GM19328 (cell line): ENCODE measurements at regions not wholly inside any gene's neighbourhood (a gene's known extent, or its start where the extent isn't known, plus 50 kb on each side); places are given as distances from the start of the nearest gene placed in this dataset.

Source experiments
- ATAC-seq: cut with Tn5 transposase; IDR thresholded peaks from one replicate; pipeline ENCODE4 v1.9.1; 2021; ENCODE audit warnings: mild to moderate bottlenecking, moderate library complexity; ENCODE audit not compliant: unreplicated experiment

DNA sequence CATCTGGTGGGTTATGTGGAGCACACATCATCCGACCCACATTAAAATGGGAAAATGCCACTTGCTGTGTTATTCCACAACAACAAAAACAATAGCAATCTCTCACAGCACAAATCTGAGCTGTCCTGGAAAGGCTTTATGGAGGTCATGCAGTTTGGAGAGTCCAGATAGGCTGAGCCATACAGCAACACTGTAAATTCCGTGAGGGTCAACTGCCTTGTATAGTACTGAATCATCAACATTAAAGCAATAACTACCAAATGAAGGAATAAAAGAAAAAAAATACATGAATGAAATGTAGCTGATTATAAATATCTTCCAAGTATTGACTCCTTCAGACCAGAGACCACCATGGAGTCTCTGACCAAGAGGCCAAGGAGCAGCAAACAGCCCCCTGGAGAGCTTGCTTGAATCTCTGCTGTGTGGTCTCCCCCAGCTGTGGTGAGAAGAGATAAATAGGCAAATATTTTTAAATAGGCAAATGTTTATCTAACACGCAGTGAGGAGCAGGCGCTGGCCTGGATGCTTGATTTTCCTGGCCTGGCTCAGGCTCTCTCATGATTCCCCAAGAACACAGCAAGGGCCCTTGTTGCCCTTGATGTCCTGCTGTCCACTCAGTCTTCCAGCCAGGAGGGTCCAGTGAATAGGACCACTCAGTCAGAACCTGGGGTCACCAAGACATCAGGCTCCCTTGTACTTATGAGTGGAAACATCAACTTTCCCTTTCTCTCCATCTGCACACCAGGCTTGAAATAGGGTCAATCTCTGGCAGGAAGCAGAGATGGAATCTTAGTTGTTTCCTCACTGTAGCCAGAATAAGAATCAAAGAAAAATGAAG, 1021.3 kb downstream of the XPNPEP1 start:
- no peak for ATAC-seq

DNA sequence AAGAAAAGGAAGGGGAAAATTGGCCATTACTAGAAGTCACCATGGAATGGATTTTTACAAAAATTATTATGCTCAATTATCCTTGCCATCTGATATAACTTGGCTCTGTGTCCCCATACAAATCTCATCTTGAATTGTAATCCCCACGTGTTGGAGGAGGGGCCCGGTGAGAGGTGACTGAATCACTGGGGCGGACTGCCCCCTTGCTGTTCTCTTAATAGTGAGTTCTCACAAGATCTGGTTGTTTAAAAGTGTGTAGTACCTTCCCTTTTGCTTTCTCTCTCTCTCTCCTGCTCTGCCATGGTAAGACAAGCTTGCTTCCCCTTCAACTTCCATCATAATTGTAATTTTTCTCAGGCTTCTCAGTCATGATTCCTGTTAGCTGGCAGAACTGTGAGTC, 1023.6 kb downstream of the XPNPEP1 start:
- ATAC-seq, result no peak

DNA sequence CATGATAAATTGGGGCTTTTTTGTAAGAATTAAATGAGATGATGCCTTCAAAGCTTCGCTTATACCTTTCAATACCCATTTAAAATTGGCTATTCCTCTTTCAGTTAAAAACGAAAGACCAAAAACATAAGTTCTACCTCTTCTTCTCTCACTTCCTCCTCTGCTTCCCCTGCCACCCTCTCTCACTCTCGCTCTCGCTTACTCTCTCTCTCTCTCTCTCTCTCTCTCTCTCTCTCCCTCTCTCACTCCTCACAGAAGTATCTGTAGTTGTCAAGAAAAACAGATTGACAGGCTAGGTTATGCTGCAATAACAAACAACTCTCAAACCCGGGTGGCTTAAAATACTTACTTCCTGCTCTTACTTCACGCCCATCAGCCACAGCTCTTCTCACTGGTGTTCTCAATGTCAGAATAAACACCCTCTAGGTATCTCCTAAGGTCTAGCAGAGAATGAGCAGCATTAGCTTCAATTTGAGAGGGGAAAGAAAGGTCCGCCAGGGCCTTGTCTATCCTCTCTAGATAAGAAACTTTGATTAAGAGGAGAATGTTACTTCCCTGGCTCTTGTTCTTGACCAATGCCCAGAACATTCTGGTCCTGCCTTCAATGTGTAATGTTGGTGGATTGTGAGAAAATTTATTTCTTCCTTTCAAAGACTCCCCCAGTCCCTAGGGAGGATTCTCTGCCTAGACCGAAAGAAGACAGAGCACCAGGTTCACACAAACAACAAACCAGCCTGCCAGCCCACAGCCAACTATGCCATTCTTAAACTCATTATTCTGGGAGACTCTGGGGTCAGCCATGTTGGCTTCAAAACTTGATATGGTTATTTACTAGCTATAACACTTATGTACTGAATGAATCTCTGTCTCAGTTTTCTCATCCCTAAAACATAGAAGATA, 1028.7 kb downstream of the XPNPEP1 start:
- peak; percentile 87 for ATAC-seq

DNA sequence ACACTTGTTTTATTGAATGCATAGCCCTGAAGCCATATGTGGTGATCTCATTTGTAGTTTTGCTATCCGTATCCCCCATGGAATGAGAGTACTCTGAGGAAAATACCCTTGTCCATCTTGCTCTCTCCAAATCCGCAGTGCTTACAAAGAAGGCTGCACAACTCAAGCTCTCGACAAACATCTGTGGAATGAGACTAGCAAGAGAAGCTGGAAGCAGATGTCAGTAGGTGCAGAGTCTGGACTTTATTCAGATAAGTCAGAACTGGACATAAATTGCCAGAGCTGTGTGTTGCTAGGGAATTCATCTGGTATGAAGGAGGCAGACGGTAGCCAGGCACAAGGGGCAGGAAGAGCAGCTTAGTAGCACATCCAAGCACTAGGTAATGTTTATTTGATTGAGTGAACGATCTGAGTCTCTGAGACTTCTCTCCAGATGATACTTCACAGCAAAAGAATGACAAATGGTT, 1046.2 kb downstream of the XPNPEP1 start:
- ATAC-seq, result no peak

DNA sequence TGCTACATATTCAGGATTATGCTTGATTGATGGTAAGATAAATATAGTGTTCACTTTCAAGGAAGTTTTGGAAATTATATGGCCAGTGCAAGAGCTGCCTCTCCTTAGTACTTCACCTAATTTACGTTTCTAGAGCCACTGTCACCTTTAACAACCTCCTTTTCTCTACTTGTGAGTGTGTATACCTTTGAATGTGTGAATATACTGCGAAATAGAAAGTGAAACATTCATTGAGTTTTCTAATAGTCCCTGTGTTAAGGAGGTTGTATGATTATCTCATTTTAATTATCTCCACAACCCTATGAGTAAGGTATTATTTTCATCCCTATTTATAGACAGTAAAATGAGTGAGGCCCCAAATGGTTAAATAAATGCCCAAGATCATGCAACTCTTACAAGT, 1050.5 kb downstream of the XPNPEP1 start:
- ATAC-seq, result no peak

DNA sequence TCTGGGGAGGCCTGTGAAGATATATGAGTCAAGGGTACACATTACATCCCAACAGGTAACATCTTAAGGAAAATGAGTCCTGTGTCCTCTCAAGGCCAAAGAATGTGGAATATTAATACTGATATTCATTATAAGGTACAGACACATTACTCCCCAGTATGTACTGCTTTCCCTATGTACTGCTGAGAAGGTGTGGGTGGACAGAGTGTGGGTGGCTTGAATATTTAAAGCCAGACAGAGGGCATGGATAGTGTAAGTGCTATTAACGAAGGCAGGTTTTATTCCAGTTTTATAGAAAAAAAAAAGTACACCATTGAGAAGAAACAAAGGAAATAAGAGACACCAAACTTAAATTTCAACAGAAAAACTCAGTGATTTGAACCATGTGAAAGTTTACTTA, 1054.4 kb downstream of the XPNPEP1 start:
- no peak for ATAC-seq

DNA sequence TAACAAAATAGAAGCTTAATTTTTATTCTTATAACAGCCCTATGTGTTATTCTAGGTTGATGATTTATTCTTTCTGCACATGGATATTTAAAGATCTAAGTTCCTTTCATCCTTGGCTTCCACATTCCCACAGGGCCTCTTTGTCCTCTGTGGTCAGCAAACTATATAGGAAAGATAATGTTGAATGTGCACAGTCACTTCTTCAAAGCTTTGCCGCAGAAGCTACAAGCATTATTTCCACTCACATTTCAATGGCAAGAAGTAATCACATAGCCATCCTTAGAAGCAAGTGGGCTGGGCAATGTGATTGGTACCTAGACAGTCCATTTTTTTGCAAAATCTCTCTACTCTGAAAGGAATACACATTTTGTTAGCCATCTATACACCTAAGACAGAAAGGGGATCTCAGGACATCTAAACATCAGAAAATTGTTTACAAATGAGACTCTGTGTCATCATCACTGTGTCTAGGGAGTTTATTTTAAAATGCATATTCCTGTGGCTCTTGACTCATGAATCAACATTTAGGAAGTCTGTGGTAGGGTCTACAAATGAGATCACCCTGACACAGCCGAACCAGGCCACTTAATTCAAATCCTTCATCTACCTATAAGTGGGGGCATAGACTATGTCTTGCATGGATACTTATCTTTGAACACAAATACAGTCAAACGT, 1060.5 kb downstream of the XPNPEP1 start:
- no peak for ATAC-seq

DNA sequence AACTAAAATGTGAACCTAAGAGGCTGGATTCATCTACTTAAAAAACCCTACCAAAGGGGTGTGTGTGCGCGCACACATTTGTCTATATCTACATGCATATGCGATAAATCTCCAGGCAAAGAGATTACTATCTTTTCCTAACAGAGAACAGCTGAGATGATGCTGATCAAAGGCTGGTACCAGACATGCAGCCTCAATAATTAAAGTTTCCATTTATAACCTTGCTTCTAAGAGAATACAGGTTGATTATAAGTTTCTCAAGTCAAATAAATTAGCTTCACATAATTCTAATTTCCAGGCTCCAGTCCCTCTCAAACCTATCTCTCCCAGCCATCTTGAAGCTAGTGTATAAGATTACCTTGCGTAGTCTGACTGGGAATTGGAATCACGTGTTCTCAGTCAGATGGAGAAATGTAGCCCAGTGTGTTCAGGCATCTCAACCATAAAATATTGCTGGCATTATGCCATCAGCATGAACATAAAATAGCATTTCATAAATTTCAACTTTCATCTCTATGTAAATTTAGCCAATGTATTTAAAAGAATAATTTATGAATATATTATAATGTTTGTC, 1062.0 kb downstream of the XPNPEP1 start:
- no peak for ATAC-seq

DNA sequence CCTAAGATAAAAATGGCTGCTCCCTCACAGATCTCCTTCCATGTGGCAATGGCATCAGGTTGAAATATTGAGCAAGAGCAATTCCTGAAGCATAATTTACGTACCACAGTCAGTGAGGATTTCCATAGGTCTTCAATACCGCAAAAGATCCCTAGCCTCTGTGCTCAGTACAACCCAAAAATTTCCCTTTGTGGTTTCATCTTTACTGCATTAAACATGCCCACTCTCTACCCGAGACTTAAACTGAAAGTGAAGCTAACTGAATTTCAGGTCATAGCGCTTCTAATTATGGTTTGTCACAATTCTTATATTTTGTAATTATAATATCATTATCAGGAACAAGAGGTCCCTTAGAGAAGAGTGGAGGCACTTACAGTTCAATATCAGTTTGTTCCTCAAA, 1071.1 kb downstream of the XPNPEP1 start:
- peak; percentile 54 for ATAC-seq

DNA sequence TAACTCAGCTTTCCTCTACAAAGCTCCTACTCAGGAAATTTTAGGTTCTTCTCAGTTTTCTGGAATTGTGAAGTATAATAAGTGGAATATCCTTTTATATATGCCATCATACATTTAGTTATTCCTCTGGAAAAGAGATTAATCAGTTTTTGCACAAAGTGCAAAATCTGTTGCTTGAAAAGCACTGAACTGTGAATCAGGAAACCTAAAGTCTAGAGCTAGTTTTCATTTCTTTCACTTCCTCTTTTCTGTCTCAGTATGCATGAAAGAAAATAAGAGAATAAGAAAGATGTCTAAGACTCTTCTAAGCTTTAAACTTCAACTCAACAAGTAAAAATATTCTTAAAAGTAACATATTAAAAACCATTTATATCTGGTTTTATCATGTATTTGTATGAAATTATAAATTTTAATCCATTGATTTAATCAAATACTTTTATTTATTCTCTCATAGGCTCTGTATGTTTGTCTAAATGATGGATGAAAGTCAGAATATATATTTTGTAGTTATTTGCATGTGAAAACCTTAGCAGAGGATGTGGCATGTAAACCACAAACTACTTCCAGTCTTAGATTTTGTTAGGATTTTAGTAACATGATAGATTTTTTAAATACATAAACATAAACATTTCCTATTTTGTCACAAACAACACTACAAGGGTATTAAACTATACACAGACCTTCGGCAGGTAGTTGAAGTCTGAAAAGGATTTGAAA, 1073.0 kb downstream of the XPNPEP1 start:
- peak; percentile 89 for ATAC-seq

DNA sequence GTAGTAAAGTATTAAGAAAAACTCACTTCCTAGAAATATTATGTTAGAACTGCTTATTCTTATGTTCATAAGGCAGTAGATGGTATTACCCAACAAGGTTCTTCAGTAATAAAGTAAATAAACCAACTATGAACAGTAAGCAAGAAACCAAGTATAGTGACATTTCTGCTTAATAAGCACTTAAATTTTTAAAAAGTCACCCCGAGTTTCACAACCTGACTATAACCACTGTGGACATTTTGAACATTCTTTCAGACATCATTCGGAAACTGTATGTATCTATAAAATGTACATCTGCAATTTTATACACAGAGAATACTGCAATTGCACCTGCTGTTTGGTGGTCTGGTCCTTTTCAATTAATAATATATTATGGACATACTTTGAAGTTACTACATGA, 1073.6 kb downstream of the XPNPEP1 start:
- no peak for ATAC-seq

DNA sequence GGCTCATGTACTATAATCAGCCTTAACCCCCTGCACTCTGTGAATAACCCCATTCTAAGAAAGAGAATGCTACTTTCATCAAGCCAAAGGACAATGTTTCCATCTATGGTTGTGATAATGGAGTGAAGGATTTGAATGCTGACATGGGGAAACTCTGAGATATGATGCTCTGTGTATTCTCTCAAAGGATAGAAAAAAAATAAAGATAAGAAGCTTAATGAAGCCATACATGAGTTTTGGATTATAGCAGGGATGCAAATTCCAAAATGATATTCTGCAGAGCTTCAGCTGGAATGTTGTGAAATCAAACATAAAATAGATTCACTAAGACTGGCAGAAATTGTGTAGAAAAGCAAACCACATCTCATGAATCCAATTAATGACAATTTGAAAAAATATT, 1074.1 kb downstream of the XPNPEP1 start:
- ATAC-seq, result no peak

DNA sequence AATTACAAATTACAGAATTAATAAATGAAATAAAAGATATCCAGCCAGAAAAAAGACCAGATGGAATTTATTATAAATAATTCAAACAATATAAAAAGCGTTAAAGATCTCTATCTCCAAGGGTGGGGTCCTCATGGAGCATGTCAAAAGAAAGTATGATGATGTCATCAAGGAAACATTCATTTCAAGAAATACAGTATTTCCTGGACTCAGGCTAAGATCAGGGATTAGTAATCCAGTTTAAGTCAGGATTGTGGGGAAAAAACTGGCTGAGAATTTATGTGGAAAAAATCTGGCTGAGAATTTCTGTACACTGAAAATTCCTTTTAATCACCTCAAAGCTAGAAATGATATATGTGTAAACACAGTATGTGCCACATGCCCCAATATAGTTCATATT, 1075.3 kb downstream of the XPNPEP1 start:
- no peak for ATAC-seq

DNA sequence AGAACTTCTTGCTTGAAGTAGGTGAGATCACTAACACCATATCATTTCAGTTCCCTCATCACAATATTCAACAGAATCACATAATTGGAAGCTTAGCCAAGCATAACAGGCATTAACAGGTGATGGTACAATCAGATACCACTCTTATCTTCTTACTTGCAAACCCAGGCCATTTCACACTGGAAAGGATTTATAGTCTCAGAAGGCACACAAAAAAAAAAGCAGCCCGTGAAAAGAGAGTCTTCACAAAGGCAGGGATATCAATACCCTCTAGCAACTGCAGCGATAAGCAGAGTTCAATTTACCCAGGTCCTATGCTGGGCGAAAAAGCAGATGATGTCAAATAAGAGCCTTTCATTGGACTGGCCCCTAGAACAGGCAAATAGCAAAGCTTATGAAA, 1082.4 kb downstream of the XPNPEP1 start:
- no peak for ATAC-seq

DNA sequence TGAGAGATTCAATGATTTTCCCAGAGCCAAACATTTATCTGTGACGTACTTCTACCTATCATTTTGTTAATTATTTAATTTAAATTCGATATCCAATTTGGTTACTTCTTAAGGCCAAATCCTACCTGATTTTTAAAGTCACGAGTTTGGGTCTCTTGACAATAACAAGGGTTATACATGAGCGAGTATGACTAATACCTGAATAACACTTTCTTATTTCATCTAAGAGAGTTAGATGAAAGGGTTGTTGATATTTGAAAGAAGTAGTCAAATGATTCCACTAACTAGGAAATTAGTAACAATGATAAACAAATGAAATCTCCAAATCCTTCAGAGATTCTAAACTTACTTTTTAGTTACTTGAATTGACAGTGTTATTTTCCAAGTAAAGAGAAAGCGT, 1086.9 kb downstream of the XPNPEP1 start:
- ATAC-seq, result no peak

DNA sequence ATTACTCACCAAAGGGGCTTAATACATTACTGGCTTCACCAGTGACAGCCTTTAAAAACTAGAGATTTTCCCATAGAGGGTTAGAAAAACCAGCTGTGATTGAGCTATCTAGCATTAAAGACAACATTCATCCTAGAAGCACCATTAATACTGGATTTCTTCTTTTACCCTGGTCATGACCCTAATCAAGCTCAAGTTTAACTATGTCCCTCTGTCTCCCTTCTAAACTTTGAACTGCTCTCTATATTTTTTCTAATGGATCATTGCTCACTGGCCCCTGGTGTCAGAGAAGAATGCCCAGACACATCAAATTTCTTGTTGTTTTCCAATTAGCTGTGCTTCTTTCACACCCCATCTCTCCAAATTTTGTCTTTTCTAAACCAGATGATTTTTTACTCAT, 1101.3 kb downstream of the XPNPEP1 start:
- no peak for ATAC-seq

DNA sequence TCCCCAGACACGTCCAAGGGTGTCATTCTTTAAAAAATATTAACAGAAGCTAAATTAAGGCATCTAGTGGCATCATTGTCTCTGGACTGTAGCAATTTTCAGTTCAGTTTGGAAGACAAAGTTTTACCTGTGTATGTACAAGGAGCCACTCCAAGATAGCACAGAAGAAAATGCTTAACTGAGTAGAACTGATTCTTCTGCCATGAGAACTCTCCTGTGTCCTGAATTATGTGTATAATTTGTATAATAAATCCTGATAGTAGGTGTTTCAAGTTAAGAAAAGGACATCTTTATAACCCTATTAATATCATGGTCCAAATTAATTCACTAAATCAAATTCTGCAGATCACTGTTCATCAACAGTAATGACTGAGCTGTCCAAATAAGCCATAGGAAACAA, 1104.0 kb downstream of the XPNPEP1 start:
- no peak for ATAC-seq

DNA sequence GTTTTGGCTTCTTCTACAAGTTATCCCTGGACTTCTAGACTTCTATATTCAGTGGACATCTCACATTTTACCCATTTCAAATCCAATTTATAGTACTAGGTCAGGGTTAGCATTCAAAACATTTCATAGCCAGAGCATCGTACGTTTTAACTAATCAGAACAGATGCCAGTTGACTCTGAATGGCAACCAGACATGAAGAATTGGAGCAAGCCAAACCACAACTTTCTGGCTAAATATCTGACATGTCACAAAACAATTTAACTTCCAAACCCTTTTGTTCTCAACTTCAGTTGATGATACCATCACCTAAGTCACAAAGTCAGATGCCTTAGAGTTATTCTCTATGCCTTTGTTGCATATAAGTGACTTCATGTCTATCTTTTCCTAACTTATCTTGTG, 1105.7 kb downstream of the XPNPEP1 start:
- no peak for ATAC-seq

DNA sequence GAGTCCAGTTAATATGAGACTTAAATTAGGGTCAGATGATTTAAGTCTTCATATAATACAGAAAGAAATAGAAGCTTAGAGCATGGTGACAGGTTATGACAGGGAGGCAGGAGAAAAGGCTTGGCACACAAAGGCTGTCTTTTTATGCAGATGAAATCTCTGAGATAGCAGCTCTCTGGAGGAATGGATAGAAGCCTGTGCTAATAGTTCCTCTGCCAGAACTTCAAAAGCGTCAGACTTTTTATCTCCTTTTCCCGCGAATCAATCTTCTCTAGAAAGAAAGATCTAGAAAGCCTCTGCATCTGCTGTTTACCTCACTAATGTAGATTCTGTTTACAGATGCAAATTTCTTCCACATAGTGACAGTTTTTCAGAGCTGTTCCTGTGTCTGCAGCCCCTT, 1106.2 kb downstream of the XPNPEP1 start:
- ATAC-seq, result no peak

DNA sequence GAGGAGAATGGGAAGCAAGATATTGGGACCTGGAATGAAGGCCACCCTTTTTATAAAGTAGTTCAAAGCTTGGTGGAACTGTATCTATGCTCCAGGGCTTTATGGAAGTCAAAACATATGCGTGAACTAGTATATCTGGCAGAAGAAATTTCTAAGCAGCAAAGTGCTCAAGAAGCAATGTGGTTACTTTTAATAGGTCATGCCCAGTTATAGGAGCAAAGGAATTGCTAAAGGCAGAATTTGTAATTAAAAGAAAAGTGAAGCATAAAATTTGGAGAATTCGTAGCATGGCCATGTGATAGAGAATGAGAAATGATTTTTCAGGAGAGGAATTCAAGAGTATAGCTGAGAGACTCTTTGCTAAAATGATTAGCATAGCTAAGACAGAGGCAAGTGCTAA, 1110.4 kb downstream of the XPNPEP1 start:
- no peak for ATAC-seq
